ENCODE measurements at regions not wholly inside any gene's neighbourhood (a gene's known extent, or its start where the extent isn't known, plus 50 kb on each side); places are given as distances from the start of the nearest gene placed in this dataset.

DNA sequence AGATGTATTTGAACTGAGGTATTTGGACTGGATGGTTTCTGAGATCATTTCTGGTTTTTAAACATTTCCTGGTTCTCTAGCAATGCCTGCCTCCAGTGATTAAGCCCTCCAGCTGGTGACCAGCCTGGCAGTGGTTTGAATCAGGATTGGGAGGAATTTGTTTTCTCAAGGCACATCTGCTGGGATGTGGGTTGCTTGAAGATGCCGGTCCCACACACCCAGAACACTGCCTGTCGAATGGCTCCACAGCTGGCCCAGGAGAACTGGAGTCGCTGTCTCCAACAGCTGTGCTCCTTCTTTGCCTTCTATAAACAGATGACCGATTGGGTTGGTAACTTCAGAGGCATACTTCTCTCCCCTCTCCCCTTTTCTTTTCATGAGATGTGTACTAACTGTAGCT lies 258.0 kb upstream of the DDHD1 start:
- TF ChIP-seq, protein P1, sequence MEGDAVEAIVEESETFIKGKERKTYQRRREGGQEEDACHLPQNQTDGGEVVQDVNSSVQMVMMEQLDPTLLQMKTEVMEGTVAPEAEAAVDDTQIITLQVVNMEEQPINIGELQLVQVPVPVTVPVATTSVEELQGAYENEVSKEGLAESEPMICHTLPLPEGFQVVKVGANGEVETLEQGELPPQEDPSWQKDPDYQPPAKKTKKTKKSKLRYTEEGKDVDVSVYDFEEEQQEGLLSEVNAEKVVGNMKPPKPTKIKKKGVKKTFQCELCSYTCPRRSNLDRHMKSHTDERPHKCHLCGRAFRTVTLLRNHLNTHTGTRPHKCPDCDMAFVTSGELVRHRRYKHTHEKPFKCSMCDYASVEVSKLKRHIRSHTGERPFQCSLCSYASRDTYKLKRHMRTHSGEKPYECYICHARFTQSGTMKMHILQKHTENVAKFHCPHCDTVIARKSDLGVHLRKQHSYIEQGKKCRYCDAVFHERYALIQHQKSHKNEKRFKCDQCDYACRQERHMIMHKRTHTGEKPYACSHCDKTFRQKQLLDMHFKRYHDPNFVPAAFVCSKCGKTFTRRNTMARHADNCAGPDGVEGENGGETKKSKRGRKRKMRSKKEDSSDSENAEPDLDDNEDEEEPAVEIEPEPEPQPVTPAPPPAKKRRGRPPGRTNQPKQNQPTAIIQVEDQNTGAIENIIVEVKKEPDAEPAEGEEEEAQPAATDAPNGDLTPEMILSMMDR (conservative IDR thresholded peaks at IDR 0.05) = no peak
- Mint-ChIP-seq H3K27ac (no peak overlapping the region), H3K36me3 (ENCODE audit: low read depth) (peaks cover 2% of the 10 kb centered on the region), H3K9me3 (peaks cover 9% of the 10 kb centered on the region), H3K27me3 (ENCODE audit: insufficient read depth) (no peaks in the 10 kb centered on the region), H3K4me1 (no peaks in the 10 kb centered on the region), H3K4me3 (no peak overlapping the region)
- Histone ChIP-seq H3K9ac (ENCODE audit: extremely low read depth, low read length, poor library complexity, severe bottlenecking) (no peak overlapping the region), H3K36me3 (ENCODE audit: control insufficient read depth, insufficient read depth, low read length) (no peaks in the 10 kb centered on the region), H3K4me3 (ENCODE audit: low read length) (no peak overlapping the region), H3K27me3 (ENCODE audit: control insufficient read depth, insufficient read depth, low read length, poor library complexity, severe bottlenecking) (no peaks in the 10 kb centered on the region), H3K9me3 (ENCODE audit: control insufficient read depth, low read length) (peaks cover 11% of the 10 kb centered on the region), H3K4me1 (ENCODE audit: control insufficient read depth, insufficient read depth, low read length) (no peaks in the 10 kb centered on the region), H3K27ac (ENCODE audit: low read depth, low read length) (no peak overlapping the region)
- WGBS, 2 experiments (ENCODE audit: insufficient coverage in 1 of 2, insufficient read length in 1 of 2) = 85 to 95% methylated on average over 2 to 4 of the region's 4 CpGs
- DNase-seq = no peak

DNA sequence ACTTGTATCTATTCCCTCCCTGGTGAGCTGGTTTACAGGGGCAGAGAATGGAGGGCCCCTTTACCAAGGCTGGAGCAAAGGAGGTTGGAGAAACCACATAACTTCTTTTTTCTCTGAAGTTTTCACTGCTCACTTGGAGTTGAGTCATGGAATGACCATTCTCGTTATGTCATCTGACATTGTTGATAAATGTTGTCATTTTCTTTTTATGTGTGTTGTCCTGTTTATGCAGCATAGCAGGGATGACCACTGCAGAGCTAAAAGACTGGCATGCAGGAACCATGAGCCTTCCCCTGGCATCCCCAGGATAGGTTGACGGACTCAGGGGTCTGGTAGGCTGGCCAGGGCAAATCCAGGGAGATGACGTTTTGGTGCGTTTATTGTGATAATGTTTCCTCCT lies 256.8 kb upstream of the DDHD1 start:
- Mint-ChIP-seq H3K27ac (no peak overlapping the region), H3K4me3 (no peak overlapping the region), H3K36me3 (ENCODE audit: low read depth) (peaks cover 2% of the 10 kb centered on the region), H3K9me3 (peaks cover 4% of the 10 kb centered on the region), H3K27me3 (ENCODE audit: insufficient read depth) (no peaks in the 10 kb centered on the region), H3K4me1 (no peaks in the 10 kb centered on the region)
- Histone ChIP-seq H3K4me1 (ENCODE audit: control insufficient read depth, insufficient read depth, low read length) (no peaks in the 10 kb centered on the region), H3K27ac (ENCODE audit: low read depth, low read length) (no peak overlapping the region), H3K9me3 (ENCODE audit: control insufficient read depth, low read length) (peaks cover 4% of the 10 kb centered on the region), H3K27me3 (ENCODE audit: control insufficient read depth, insufficient read depth, low read length, poor library complexity, severe bottlenecking) (no peaks in the 10 kb centered on the region), H3K36me3 (ENCODE audit: control insufficient read depth, insufficient read depth, low read length) (no peaks in the 10 kb centered on the region), H3K4me3 (ENCODE audit: low read length) (no peak overlapping the region), H3K9ac (ENCODE audit: extremely low read depth, low read length, poor library complexity, severe bottlenecking) (no peak overlapping the region)
- TF ChIP-seq, protein P1 (conservative IDR thresholded peaks at IDR 0.05) = no peak
- 92 to 93% methylated on average over 3 to 4 of the region's 4 CpGs for WGBS, 2 experiments (ENCODE audit: insufficient coverage in 1 of 2, insufficient read length in 1 of 2)
- no peak for DNase-seq

DNA sequence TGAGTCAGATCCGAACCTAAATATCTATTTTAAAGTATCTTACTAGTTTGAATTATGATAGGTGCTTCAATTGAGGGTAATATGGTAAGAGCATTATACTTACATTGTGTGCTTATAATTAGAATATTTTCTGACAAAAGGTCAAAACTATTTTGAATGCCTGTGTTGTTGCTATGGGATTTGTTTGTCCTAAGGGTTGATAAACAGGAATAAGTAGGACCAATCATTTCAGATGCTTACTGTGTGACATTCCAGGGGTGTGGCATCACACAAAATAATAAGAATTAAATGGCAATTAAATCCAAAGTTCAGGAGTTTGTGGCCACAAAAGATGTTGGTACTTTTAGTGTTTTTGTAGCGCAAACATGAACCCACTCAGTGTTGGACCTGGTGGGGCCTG lies 256.2 kb upstream of the DDHD1 start:
- Histone ChIP-seq H3K9ac (ENCODE audit: extremely low read depth, low read length, poor library complexity, severe bottlenecking) (no peak overlapping the region), H3K4me1 (ENCODE audit: control insufficient read depth, insufficient read depth, low read length) (no peaks in the 10 kb centered on the region), H3K27ac (ENCODE audit: low read depth, low read length) (no peak overlapping the region), H3K36me3 (ENCODE audit: control insufficient read depth, insufficient read depth, low read length) (no peaks in the 10 kb centered on the region), H3K27me3 (ENCODE audit: control insufficient read depth, insufficient read depth, low read length, poor library complexity, severe bottlenecking) (no peaks in the 10 kb centered on the region), H3K4me3 (ENCODE audit: low read length) (no peak overlapping the region), H3K9me3 (ENCODE audit: control insufficient read depth, low read length) (peaks cover 4% of the 10 kb centered on the region)
- TF ChIP-seq, protein P1 (conservative IDR thresholded peaks at IDR 0.05) = no peak
- no peak overlapping the region for H3K4me3 Mint-ChIP-seq
- H3K27me3 Mint-ChIP-seq (ENCODE audit: insufficient read depth) = no peaks in the 10 kb centered on the region
- peaks cover 2% of the 10 kb centered on the region for H3K36me3 Mint-ChIP-seq (ENCODE audit: low read depth)
- H3K9me3 Mint-ChIP-seq = peaks cover 4% of the 10 kb centered on the region
- H3K4me1 Mint-ChIP-seq = no peaks in the 10 kb centered on the region
- no peak overlapping the region for H3K27ac Mint-ChIP-seq
- 86 to 100% methylated on average over 1 to 2 of the region's 2 CpGs for WGBS, 2 experiments (ENCODE audit: insufficient coverage in 1 of 2, insufficient read length in 1 of 2)
- no peak for DNase-seq
